Gastrocnemius medialis (tissue), 4 donors: ENCODE measurements at regions not wholly inside any gene's neighbourhood (a gene's known extent, or its start where the extent isn't known, plus 50 kb on each side); places are given as distances from the start of the nearest gene placed in this dataset.

Experiments used
- CTCF ChIP-seq, 5 experiments: fragments of 450-650 bp in 3 of 5; fragments of 200-600 bp in 2 of 5; sonication (generic) in 2 of 5; IDR thresholded peaks in 4 of 5; conservative IDR thresholded peaks in 1 of 5; 1 replicate in 4 of 5; 2 replicates in 1 of 5; pipeline ENCODE4 v1.5.1; 2016 to 2019; ENCODE audit warnings: antibody characterized with exemption in 5 of 5, mild to moderate bottlenecking in 3 of 5, moderate library complexity in 3 of 5
- POLR2A ChIP-seq, 2 donors: fragments of 450-650 bp; IDR thresholded peaks; one replicate each; pipeline ENCODE4 v1.6.1; 2017; ENCODE audit warnings: antibody characterized with exemption in 2 of 2, mild to moderate bottlenecking in 2 of 2, moderate library complexity in 2 of 2

DNA sequence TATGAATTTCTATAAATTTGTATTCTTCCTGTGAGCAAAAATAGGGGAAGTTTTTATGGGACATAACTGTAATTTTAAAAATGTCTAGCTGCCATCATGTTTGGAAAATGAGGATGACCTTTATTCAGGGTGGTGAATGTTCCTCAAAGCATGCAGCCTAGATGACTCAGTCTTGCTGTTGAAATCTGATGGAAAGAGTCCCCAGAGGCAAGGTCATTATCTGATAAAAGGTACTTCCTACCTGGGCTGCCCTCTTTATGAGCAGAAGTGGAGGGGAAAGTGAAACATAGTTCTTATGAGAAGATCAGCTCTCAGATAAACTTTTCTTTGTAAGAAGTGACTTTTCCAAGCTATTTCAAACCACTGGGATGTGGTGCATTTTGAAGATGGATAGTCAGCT lies 1144.7 kb upstream of the PIK3C3 start:
- TF ChIP-seq CTCF (IDR thresholded peaks at IDR 0.05 in 4 of 5, conservative IDR thresholded peaks at IDR 0.05 in 1 of 5) (no peak), POLR2A (IDR thresholded peaks at IDR 0.05) (no peak)
